Psoas muscle (tissue), 7 donors: ENCODE measurements at regions not wholly inside any gene's neighbourhood (a gene's known extent, or its start where the extent isn't known, plus 50 kb on each side); places are given as distances from the start of the nearest gene placed in this dataset.
"Not testable (repeated sequence)": the region's sequence is repeated elsewhere in the genome, so short reads cannot be mapped to it uniquely, and the experiment has no call there.

Experiments
- ATAC-seq, 4 donors: fragments of 200-7000 bp; cut with Tn5 transposase; one replicate each; pipeline ENCODE4 v1.9.1; 2020; ENCODE audit warnings: moderate library complexity in 3 of 4, mild to moderate bottlenecking in 2 of 4
- DNase-seq, 2 donors: peaks; one replicate each; pipeline ENCODE4 v3.0.0-alpha.2; 2020
- H3K27ac ChIP-seq: fragments of 200-600 bp; one replicate; pipeline ENCODE4 v1.8.0; 2022
- H3K27me3 ChIP-seq, 3 donors: fragments of 200-600 bp in 1 of 3; one replicate each; pipeline versions ENCODE4 v1.6.1 to v1.8.0; 2013 to 2022; ENCODE audit warnings: low read length in 2 of 3, mild to moderate bottlenecking in 2 of 3, moderate library complexity in 1 of 3; ENCODE audit not compliant: insufficient read depth in 3 of 3
- H3K36me3 ChIP-seq, 2 donors: fragments of 200-600 bp in 1 of 2; one replicate each; pipeline versions ENCODE4 v1.6.1 to v1.8.0; 2013 to 2022; ENCODE audit warnings: low read depth in 1 of 2, mild to moderate bottlenecking in 1 of 2, moderate library complexity in 1 of 2; ENCODE audit not compliant: insufficient read depth in 1 of 2
- H3K4me1 ChIP-seq: fragments of 200-600 bp; one replicate; pipeline ENCODE4 v1.8.0; 2022
- H3K4me3 ChIP-seq: fragments of 200-600 bp; one replicate; pipeline ENCODE4 v1.8.0; 2022; ENCODE audit warnings: mild to moderate bottlenecking
- H3K9me3 ChIP-seq: fragments of 200-600 bp; one replicate; pipeline ENCODE4 v1.8.0; 2022
- CTCF ChIP-seq: fragments of 200-600 bp; IDR thresholded peaks from one replicate; pipeline ENCODE4 v1.8.0; 2022; ENCODE audit warnings: antibody characterized with exemption
- WGBS, 3 donors: extraction: QIAGEN DNeasy Blood & Tissue Kit; methylation state at CpG; one replicate each; pipeline versions ENCODE4 v1.1.6 to v1.1.7; 2013; 5-methylcytosine and 5-hydroxymethylcytosine counted together
- intact Hi-C, 2 donors: fragments of 100-400 bp; cut with DNase I; formaldehyde crosslinking; loops; one replicate each; pipeline versions ENCODE4 v1.11.0 to v1.14.2; 2022
- donor health status: healthy with polysubstance abuse.
- donor health status: DM: no; HTN: no; CAD: no; lungs with moderate emphysema.
- donor health status: Bipolar disorder and iron deficiency.
- donor health status: healthy.
- donor health status: DM: yes; HTN: yes; CAD: no.
- donor health status: DM: no; HTN: no; CAD: no.
- donor health status: DM: yes; HTN: yes; CAD: no.

- intact Hi-C loops, result loop anchor here (2.0 to 5.0 kb wide), 2 partner anchors 56 to 328 kb away; partner anchors contain the start of gene FGGY (in 1 of the 2)
- Histone ChIP-seq H3K9me3 (no peaks in the 10 kb centered on the region), H3K27me3 (no peaks in the 10 kb centered on the region), H3K27ac (peak overlapping the region; percentile 97), H3K4me3 (peak overlapping the region; percentile 23), H3K36me3 (no peaks in the 10 kb centered on the region), H3K4me1 (peaks cover 57% of the 10 kb centered on the region)
- DNase-seq (peak; percentile 85 to 93), ATAC-seq (peak; percentile 36 to 61 (median 54))
- TF ChIP-seq CTCF, result peak; percentile 12
- WGBS, 3 donors, result 2 to 3% (median 3%) methylated on average over 4 of the region's 4 CpGs
These were observed 184.6 kb upstream of the JUN start for GRCh38 chr1:58968360-58968952.

GRCh38 chr1:58969176-58969575 is 185.3 kb upstream of the JUN start:
- H3K27ac ChIP-seq, result peak overlapping the region; percentile 97
- DNase-seq, H3K4me3 ChIP-seq, H3K9me3 ChIP-seq, H3K27me3 ChIP-seq, ATAC-seq, H3K36me3 ChIP-seq: not testable (repeated sequence)
- H3K4me1 ChIP-seq, result peaks cover 57% of the 10 kb centered on the region
- intact Hi-C loops, result loop anchor here (2.0 to 5.0 kb wide), 2 partner anchors 57 to 328 kb away; partner anchors contain the start of gene FGGY (in 1 of the 2)

GRCh38 chr1:58971629-58972140 is 187.8 kb upstream of the JUN start:
- WGBS, 3 donors, result 29 to 44% (median 43%) methylated on average over 4 of the region's 4 CpGs

GRCh38 chr1:58975888-58976287 is 192.0 kb upstream of the JUN start:
- no peak for TF ChIP-seq CTCF
- Histone ChIP-seq H3K4me1 (peaks cover 21% of the 10 kb centered on the region), H3K36me3 (no peaks in the 10 kb centered on the region), H3K27me3 (no peaks in the 10 kb centered on the region), H3K27ac (no peak overlapping the region), H3K4me3 (no peak overlapping the region), H3K9me3 (no peaks in the 10 kb centered on the region)
- WGBS, 3 donors, result 80 to 86% (median 83%) methylated on average over 3 of the region's 3 CpGs
- DNase-seq (no peak), ATAC-seq (no peak)
- intact Hi-C loops, result loop anchor here (10.0 kb wide), 2 partner anchors 709 to 729 kb away; no protein-coding TSS in a partner anchor

More at GRCh38 chr1:58971629-58972140, 187.8 kb upstream of the JUN start:
- peak; percentile 86 to 90 (median 88) for ATAC-seq
- H3K4me1 ChIP-seq, result peaks cover 40% of the 10 kb centered on the region
- H3K36me3 ChIP-seq, result no peaks in the 10 kb centered on the region
- peak overlapping the region; percentile 97 for H3K27ac ChIP-seq
- H3K9me3 ChIP-seq, result no peaks in the 10 kb centered on the region
- peak; percentile 75 to 88 for DNase-seq
- TF ChIP-seq CTCF, result no peak
- H3K27me3 ChIP-seq, result no peaks in the 10 kb centered on the region
- intact Hi-C loops, result loop anchor here (2.0 to 10.0 kb wide), 6 partner anchors 36 to 733 kb away; partner anchors contain the start of gene JUN (in 1 of the 2)
- H3K4me3 ChIP-seq, result no peak overlapping the region

- Histone ChIP-seq H3K4me3 (no peak overlapping the region), H3K9me3 (no peaks in the 10 kb centered on the region), H3K27me3 (no peaks in the 10 kb centered on the region), H3K36me3 (no peaks in the 10 kb centered on the region), H3K4me1 (peaks cover 18% of the 10 kb centered on the region), H3K27ac (no peak overlapping the region)
- intact Hi-C loops, result loop anchor here (10.0 kb wide), 2 partner anchors 709 to 729 kb away; no protein-coding TSS in a partner anchor
- DNase-seq (no peak), ATAC-seq (no peak)
- 96 to 100% (median 97%) methylated on average over 1 of the region's 1 CpG for WGBS, 3 donors
- TF ChIP-seq CTCF, result no peak
These were observed 192.4 kb upstream of the JUN start for GRCh38 chr1:58976294-58976693.
